Fibroblast of lung (primary cell): ENCODE measurements at regions not wholly inside any gene's neighbourhood (a gene's known extent, or its start where the extent isn't known, plus 50 kb on each side); places are given as distances from the start of the nearest gene placed in this dataset.

ENCODE experiments used
- CTCF ChIP-seq, 2 donors: IDR thresholded peaks in 1 of 2; conservative IDR thresholded peaks in 1 of 2; 1 replicate in 1 of 2; 2 replicates in 1 of 2; pipeline ENCODE4 v1.5.1; 2011 to 2012; ENCODE audit warnings: low read length in 2 of 2, control low read depth in 1 of 2, inconsistent platforms in 1 of 2, low read depth in 1 of 2, mild to moderate bottlenecking in 1 of 2
- EZH2 ChIP-seq: IDR thresholded peaks from 2 replicates; pipeline ENCODE4 v1.5.1; 2012; ENCODE audit warnings: low read length, control low read depth, mild to moderate bottlenecking; ENCODE audit errors: missing control alignments

GRCh38 chr3:177690306-177690705 is 493.0 kb upstream of the TBL1XR1 start:
- no peak for TF ChIP-seq CTCF (conservative IDR thresholded peaks at IDR 0.05 in 1 of 2, IDR thresholded peaks at IDR 0.05 in 1 of 2; ENCODE audit: low read depth in 1 of 2, low read length in 2 of 2)
- no peak for TF ChIP-seq EZH2
